CD14-positive monocyte (primary cell): ENCODE measurements at regions not wholly inside any gene's neighbourhood (a gene's known extent, or its start where the extent isn't known, plus 50 kb on each side); places are given as distances from the start of the nearest gene placed in this dataset.

Experiments
- DNase-seq, 3 donors: peaks; one replicate each; pipeline ENCODE4 v3.0.0-alpha.2; 2011 to 2022
- H2AFZ ChIP-seq: 2 replicates; pipeline ENCODE4 v1.6.0; 2012; ENCODE audit warnings: mild to moderate bottlenecking, low read depth, low read length, inconsistent platforms; ENCODE audit not compliant: insufficient read depth, poor library complexity, severe bottlenecking
- H3K27ac ChIP-seq, 2 donors: 1 replicate in 1 of 2; 2 replicates in 1 of 2; pipeline ENCODE4 v1.5.1; 2012 to 2013; ENCODE audit warnings: low read length in 2 of 2, control low read depth in 1 of 2, inconsistent platforms in 1 of 2, low read depth in 1 of 2, mild to moderate bottlenecking in 1 of 2
- H3K27me3 ChIP-seq, 2 donors: one replicate each; pipeline versions ENCODE4 v1.6.0 to v1.6.1; 2011 to 2013; ENCODE audit warnings: low read length in 2 of 2; ENCODE audit not compliant: control insufficient read depth in 2 of 2, insufficient read depth in 2 of 2
- H3K36me3 ChIP-seq, 2 donors: replicated peaks in 1 of 2; 1 replicate in 1 of 2; 2 replicates in 1 of 2; pipeline versions ENCODE4 v1.5.1 to v1.6.1; 2012 to 2013; ENCODE audit warnings: low read length in 2 of 2, control low read depth in 1 of 2, inconsistent platforms in 1 of 2, mild to moderate bottlenecking in 1 of 2; ENCODE audit not compliant: insufficient read depth in 2 of 2, control insufficient read depth in 1 of 2
- H3K4me1 ChIP-seq, 2 donors: 1 replicate in 1 of 2; 2 replicates in 1 of 2; pipeline versions ENCODE4 v1.5.1 to v1.6.1; 2012 to 2013; ENCODE audit warnings: low read length in 2 of 2, control low read depth in 1 of 2, inconsistent platforms in 1 of 2, mild to moderate bottlenecking in 1 of 2, moderate library complexity in 1 of 2; ENCODE audit not compliant: insufficient read depth in 2 of 2, control insufficient read depth in 1 of 2
- H3K4me2 ChIP-seq: replicated peaks from 2 replicates; pipeline ENCODE3; 2012; ENCODE audit warnings: low read length, moderate library complexity, mild to moderate bottlenecking; ENCODE audit not compliant: poor library complexity, severe bottlenecking; ENCODE audit errors: extremely low read depth
- H3K4me3 ChIP-seq, 3 experiments: fragments of 200-600 bp in 1 of 3; sonication (generic) in 1 of 3; replicated peaks in 1 of 3; 1 replicate in 2 of 3; 2 replicates in 1 of 3; pipeline ENCODE4 v1.5.1; 2011 to 2013; ENCODE audit warnings: low read length in 3 of 3, mild to moderate bottlenecking in 3 of 3, control low read depth in 2 of 3, low read depth in 2 of 3, inconsistent platforms in 1 of 3, moderate library complexity in 1 of 3
- H3K79me2 ChIP-seq: 2 replicates; pipeline ENCODE4 v1.6.0; 2012; ENCODE audit warnings: mild to moderate bottlenecking, control low read depth, inconsistent platforms, low read length, moderate library complexity; ENCODE audit not compliant: insufficient read depth
- H3K9ac ChIP-seq: 2 replicates; pipeline ENCODE4 v1.6.0; 2017; ENCODE audit warnings: low read length, mild to moderate bottlenecking; ENCODE audit not compliant: insufficient read depth, poor library complexity, severe bottlenecking
- H3K9me3 ChIP-seq, 2 donors: replicated peaks in 1 of 2; 1 replicate in 1 of 2; 2 replicates in 1 of 2; pipeline versions ENCODE4 v1.5.1 to v1.6.1; 2012 to 2013; ENCODE audit warnings: low read length in 2 of 2, control low read depth in 1 of 2; ENCODE audit not compliant: control insufficient read depth in 1 of 2, insufficient read depth in 1 of 2
- H4K20me1 ChIP-seq: 2 replicates; pipeline ENCODE4 v1.6.0; 2012; ENCODE audit warnings: mild to moderate bottlenecking, low read length, control low read depth, moderate library complexity; ENCODE audit not compliant: insufficient read depth
- H3K27ac Mint-ChIP-seq, 7 donors: one replicate each; pipeline ENCODE4 v1.8.0; 2020; ENCODE audit warnings: mild to moderate bottlenecking in 7 of 7, mixed read lengths in 7 of 7, moderate library complexity in 6 of 7, inconsistent platforms in 2 of 7
- H3K27me3 Mint-ChIP-seq, 3 donors: one replicate each; pipeline ENCODE4 v1.8.0; 2021 to 2022; ENCODE audit warnings: low read depth in 3 of 3, mild to moderate bottlenecking in 3 of 3, mixed read lengths in 3 of 3, moderate library complexity in 3 of 3, inconsistent platforms in 1 of 3
- H3K36me3 Mint-ChIP-seq, 2 donors: one replicate each; pipeline ENCODE4 v1.8.0; 2020; ENCODE audit warnings: mixed read lengths in 2 of 2, inconsistent platforms in 1 of 2, mild to moderate bottlenecking in 1 of 2
- H3K4me1 Mint-ChIP-seq: one replicate; pipeline ENCODE4 v1.8.0; 2020; ENCODE audit warnings: mild to moderate bottlenecking, mixed read lengths
- H3K4me3 Mint-ChIP-seq, 2 donors: one replicate each; pipeline ENCODE4 v1.8.0; 2020; ENCODE audit warnings: mild to moderate bottlenecking in 2 of 2, mixed read lengths in 2 of 2, moderate library complexity in 1 of 2
- H3K9me3 Mint-ChIP-seq, 7 donors: one replicate each; pipeline ENCODE4 v1.8.0; 2020 to 2022; ENCODE audit warnings: mixed read lengths in 7 of 7, mild to moderate bottlenecking in 6 of 7, moderate library complexity in 6 of 7, inconsistent platforms in 2 of 7
- CTCF ChIP-seq: fragments of 200-600 bp; IDR thresholded peaks from one replicate; pipeline ENCODE4 v1.8.0; 2022; ENCODE audit warnings: antibody characterized with exemption, mild to moderate bottlenecking
- WGBS: methylation state at CpG from one replicate; pipeline ENCODE4 v1.1.5; 2013; ENCODE audit warnings: missing lambda C conversion rate; ENCODE audit not compliant: insufficient coverage; 5-methylcytosine and 5-hydroxymethylcytosine counted together
- intact Hi-C, 2 donors: fragments of 100-400 bp; cut with micrococcal nuclease; formaldehyde crosslinking; loops; one replicate each; pipeline versions ENCODE4 v1.15.0 to v1.15.1; 2023

GRCh38 chr1:182291584-182292192 is 99.9 kb downstream of the GLUL start:
- H3K9me3 Mint-ChIP-seq, result peaks cover 0 to 6% (median 3%) of the 10 kb centered on the region in 7 donors
- H3K4me3 Mint-ChIP-seq, result no peak overlapping the region
- H3K36me3 Mint-ChIP-seq, result no peaks in the 10 kb centered on the region
- WGBS, result 95% methylated on average over 2 of the region's 3 CpGs
- Histone ChIP-seq H4K20me1 (no peaks in the 10 kb centered on the region), H3K4me3 (no peak overlapping the region), H3K9ac (no peak overlapping the region), H3K27ac (no peak overlapping the region), H3K27me3 (no peaks in the 10 kb centered on the region), H3K36me3 (no peaks in the 10 kb centered on the region), H3K9me3 (no peaks in the 10 kb centered on the region), H2AFZ (no peak overlapping the region), H3K79me2 (no peaks in the 10 kb centered on the region), H3K4me1 (peaks cover 2 to 8% of the 10 kb centered on the region in 2 donors), H3K4me2 (no peak overlapping the region)
- no peak for TF ChIP-seq CTCF
- H3K27ac Mint-ChIP-seq, result no peak overlapping the region
- DNase-seq, result no peak
- H3K27me3 Mint-ChIP-seq, result peaks cover 1 to 5% (median 1%) of the 10 kb centered on the region in 3 donors
- intact Hi-C loops, result no loop called here
- H3K4me1 Mint-ChIP-seq, result peaks cover 14% of the 10 kb centered on the region

- H3K27me3 ChIP-seq, result no peaks in the 10 kb centered on the region
- no peaks in the 10 kb centered on the region for H3K9me3 Mint-ChIP-seq
- no peak overlapping the region for H3K4me2 ChIP-seq
- no peak overlapping the region for H3K27ac Mint-ChIP-seq
- H3K9me3 ChIP-seq, result no peaks in the 10 kb centered on the region
- no peak overlapping the region for H2AFZ ChIP-seq
- H3K9ac ChIP-seq, result no peak overlapping the region
- no peaks in the 10 kb centered on the region for H3K4me1 ChIP-seq
- peaks cover 0 to 2% (median 1%) of the 10 kb centered on the region in 3 donors for H3K27me3 Mint-ChIP-seq
- H3K79me2 ChIP-seq, result no peaks in the 10 kb centered on the region
- H3K36me3 ChIP-seq, result no peaks in the 10 kb centered on the region
- intact Hi-C loops, result no loop called here
- no peak overlapping the region for H3K27ac ChIP-seq
- no peaks in the 10 kb centered on the region for H3K4me1 Mint-ChIP-seq
- no peak overlapping the region for H3K4me3 ChIP-seq
- no peak for DNase-seq
- no peaks in the 10 kb centered on the region for H3K36me3 Mint-ChIP-seq
- H3K4me3 Mint-ChIP-seq, result no peak overlapping the region
- H4K20me1 ChIP-seq, result no peaks in the 10 kb centered on the region
- TF ChIP-seq CTCF, result no peak
- WGBS, result 97% methylated on average over 2 of the region's 4 CpGs
Observed at GRCh38 chr1:182288749-182289604, 102.6 kb downstream of the GLUL start.
